ENCODE measurements at regions not wholly inside any gene's neighbourhood (a gene's known extent, or its start where the extent isn't known, plus 50 kb on each side); places are given as distances from the start of the nearest gene placed in this dataset.
"Not testable (repeated sequence)": the region's sequence is repeated elsewhere in the genome, so short reads cannot be mapped to it uniquely, and the experiment has no call there.

- H3K36me3 ChIP-seq: no peaks in the 10 kb centered on the region
- no peaks in the 10 kb centered on the region for H3K4me1 ChIP-seq (ENCODE audit: control insufficient read depth in 1 of 2, low read depth in 2 of 2)
- ATAC-seq (ENCODE audit: insufficient number of reproducible peaks, low FRiP score, low read depth) (no peak), DNase-seq (ENCODE audit: low spot score) (no peak)
- H3K27ac ChIP-seq: no peak overlapping the region
- no peaks in the 10 kb centered on the region for H3K9me3 ChIP-seq
- TF ChIP-seq, protein P1, sequence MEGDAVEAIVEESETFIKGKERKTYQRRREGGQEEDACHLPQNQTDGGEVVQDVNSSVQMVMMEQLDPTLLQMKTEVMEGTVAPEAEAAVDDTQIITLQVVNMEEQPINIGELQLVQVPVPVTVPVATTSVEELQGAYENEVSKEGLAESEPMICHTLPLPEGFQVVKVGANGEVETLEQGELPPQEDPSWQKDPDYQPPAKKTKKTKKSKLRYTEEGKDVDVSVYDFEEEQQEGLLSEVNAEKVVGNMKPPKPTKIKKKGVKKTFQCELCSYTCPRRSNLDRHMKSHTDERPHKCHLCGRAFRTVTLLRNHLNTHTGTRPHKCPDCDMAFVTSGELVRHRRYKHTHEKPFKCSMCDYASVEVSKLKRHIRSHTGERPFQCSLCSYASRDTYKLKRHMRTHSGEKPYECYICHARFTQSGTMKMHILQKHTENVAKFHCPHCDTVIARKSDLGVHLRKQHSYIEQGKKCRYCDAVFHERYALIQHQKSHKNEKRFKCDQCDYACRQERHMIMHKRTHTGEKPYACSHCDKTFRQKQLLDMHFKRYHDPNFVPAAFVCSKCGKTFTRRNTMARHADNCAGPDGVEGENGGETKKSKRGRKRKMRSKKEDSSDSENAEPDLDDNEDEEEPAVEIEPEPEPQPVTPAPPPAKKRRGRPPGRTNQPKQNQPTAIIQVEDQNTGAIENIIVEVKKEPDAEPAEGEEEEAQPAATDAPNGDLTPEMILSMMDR (IDR thresholded peaks at IDR 0.05): no peak
- no peak overlapping the region for H3K4me3 ChIP-seq
- no peaks in the 10 kb centered on the region for H3K27me3 ChIP-seq (replicated peaks; ENCODE audit: insufficient read depth)
Measured at GRCh38 chr4:148540622-148541326, 98.6 kb upstream of the NR3C2 start.

DNA sequence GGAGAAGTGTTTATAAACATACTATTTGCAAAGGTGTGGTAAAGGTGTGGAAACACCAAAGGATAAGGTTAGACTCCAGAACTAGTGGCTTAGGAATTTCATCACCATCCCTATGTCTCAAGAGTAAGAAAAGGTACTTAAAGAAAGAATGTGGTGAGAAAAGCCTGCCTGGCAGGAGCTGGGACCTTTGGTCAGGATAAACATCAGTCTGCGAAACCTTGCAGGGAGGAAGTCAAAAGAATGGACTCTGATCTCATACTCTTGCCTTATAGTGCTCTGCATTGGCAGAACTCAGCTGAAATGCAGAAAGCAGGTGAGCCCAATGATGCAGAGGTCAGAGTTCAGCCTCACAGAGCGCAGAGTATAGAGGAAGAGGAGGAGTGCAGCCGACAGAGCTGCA, 97.2 kb upstream of the NR3C2 start:
- no peak for DNase-seq (ENCODE audit: low spot score)
- H3K9me3 ChIP-seq: peaks cover 3% of the 10 kb centered on the region
- TF ChIP-seq, protein P1 (IDR thresholded peaks at IDR 0.05): no peak
- H3K27me3 ChIP-seq (replicated peaks; ENCODE audit: insufficient read depth): no peaks in the 10 kb centered on the region
- no peak overlapping the region for H3K4me3 ChIP-seq
- no peak overlapping the region for H3K27ac ChIP-seq
- H3K36me3 ChIP-seq: no peaks in the 10 kb centered on the region
- H3K4me1 ChIP-seq (ENCODE audit: control insufficient read depth in 1 of 2, low read depth in 2 of 2): no peaks in the 10 kb centered on the region
- ATAC-seq (ENCODE audit: insufficient number of reproducible peaks, low FRiP score, low read depth): no peak

DNA sequence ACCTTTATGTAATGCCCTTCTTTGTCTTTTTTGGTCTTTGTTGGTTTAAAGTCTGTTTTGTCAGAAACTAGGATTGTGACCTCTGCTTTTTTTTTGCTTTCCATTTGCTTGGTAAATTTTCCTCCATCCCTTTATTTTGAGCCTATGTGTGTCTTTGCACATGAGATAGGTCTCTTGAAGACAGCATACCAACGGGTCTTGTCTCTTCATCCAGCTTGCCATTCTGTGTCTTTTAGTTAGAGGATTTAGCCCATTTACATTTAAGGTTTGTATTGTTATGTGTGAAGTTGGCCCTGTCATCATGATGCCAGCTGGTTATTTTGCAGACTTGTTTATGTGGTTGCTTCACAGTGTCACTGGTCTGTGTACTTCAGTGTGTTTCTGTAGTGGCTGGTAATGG, 91.6 kb upstream of the NR3C2 start:
- not testable (repeated sequence) for ATAC-seq (ENCODE audit: insufficient number of reproducible peaks, low FRiP score, low read depth); H3K4me3 ChIP-seq; H3K27ac ChIP-seq; H3K36me3 ChIP-seq; H3K4me1 ChIP-seq (ENCODE audit: control insufficient read depth in 1 of 2, low read depth in 2 of 2); H3K27me3 ChIP-seq (replicated peaks; ENCODE audit: insufficient read depth); DNase-seq (ENCODE audit: low spot score)
- H3K9me3 ChIP-seq: peaks cover 19% of the 10 kb centered on the region

DNA sequence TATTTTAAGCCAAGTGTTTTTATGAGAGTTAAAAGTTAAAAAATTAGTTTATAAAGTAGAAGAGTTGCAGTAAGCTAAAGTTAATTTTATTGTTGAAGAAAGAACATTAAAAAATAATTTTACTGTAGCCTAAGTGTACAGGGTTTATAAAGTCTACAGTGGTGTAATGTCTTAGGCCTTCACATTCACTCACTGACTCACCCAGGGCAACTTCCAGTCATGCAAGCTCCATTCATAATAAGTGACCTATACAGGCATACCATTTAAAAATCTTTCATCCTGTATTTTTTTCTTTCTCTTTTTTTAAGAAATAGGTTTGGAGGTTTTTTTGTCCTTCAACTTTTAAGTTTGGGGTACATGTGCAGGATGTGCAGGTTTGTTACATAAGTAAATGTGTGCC, 87.9 kb upstream of the NR3C2 start:
- DNase-seq (ENCODE audit: low spot score) (no peak), ATAC-seq (ENCODE audit: insufficient number of reproducible peaks, low FRiP score, low read depth) (no peak)
- Histone ChIP-seq H3K9me3 (peaks cover 19% of the 10 kb centered on the region), H3K27ac (no peak overlapping the region), H3K4me1 (ENCODE audit: control insufficient read depth in 1 of 2, low read depth in 2 of 2) (no peaks in the 10 kb centered on the region), H3K4me3 (no peak overlapping the region), H3K36me3 (no peaks in the 10 kb centered on the region), H3K27me3 (replicated peaks; ENCODE audit: insufficient read depth) (no peaks in the 10 kb centered on the region)
- TF ChIP-seq, protein P1 (IDR thresholded peaks at IDR 0.05): no peak

DNA sequence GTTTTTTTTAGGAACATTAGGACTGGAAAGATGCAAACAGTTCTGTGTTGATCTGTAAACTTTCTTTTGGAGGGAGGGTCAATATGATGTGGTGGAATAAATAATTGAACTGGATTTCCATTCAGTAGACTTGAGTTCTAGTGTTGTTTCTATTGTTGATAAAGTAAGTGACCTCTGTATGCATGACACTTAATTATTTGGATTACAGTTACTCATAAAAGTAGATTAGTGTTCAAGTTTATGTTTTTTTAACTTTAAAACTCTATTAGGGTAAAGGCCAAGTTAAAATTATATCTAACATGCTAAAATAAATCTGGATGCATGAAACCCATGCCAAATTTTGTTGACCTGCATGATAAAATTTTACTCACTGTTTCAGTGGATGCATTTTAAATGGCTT, 85.4 kb upstream of the NR3C2 start:
- Histone ChIP-seq H3K4me3 (no peak overlapping the region), H3K27ac (no peak overlapping the region), H3K27me3 (replicated peaks; ENCODE audit: insufficient read depth) (no peaks in the 10 kb centered on the region), H3K36me3 (no peaks in the 10 kb centered on the region), H3K9me3 (peaks cover under 1% of the 10 kb centered on the region), H3K4me1 (ENCODE audit: control insufficient read depth in 1 of 2, low read depth in 2 of 2) (no peaks in the 10 kb centered on the region)
- no peak for DNase-seq (ENCODE audit: low spot score)
- no peak for ATAC-seq (ENCODE audit: insufficient number of reproducible peaks, low FRiP score, low read depth)
- TF ChIP-seq, protein P1 (IDR thresholded peaks at IDR 0.05): no peak

DNA sequence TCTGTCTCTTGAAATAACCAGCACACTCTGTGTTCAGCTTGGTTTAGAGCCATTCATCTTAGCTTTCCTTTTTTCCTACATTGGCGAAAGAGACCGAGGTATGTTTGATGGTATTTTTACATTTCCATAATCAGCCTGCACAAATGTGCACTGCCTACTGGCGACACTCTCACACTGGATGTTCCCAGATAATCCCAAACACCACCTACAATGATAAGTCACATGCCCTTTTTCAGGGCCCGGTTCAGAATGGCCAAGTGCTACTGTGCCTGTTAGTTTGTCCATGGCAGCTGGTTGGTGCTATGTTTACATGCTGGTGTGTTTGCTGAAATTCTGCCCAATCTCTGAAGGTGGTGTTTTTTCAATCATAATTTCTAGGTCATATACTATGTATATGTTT, 80.8 kb upstream of the NR3C2 start:
- Histone ChIP-seq H3K4me1 (ENCODE audit: control insufficient read depth in 1 of 2, low read depth in 2 of 2) (no peaks in the 10 kb centered on the region), H3K4me3 (no peak overlapping the region), H3K36me3 (no peaks in the 10 kb centered on the region), H3K9me3 (no peaks in the 10 kb centered on the region), H3K27ac (no peak overlapping the region), H3K27me3 (replicated peaks; ENCODE audit: insufficient read depth) (no peaks in the 10 kb centered on the region)
- DNase-seq (ENCODE audit: low spot score) (no peak), ATAC-seq (ENCODE audit: insufficient number of reproducible peaks, low FRiP score, low read depth) (no peak)
- TF ChIP-seq, protein P1 (IDR thresholded peaks at IDR 0.05): no peak

Measured in thoracic aorta (tissue), 2 donors.